ENCODE measurements at regions not wholly inside any gene's neighbourhood (a gene's known extent, or its start where the extent isn't known, plus 50 kb on each side); places are given as distances from the start of the nearest gene placed in this dataset.

GRCh38 chr1:119217309-119217828 lies 76.9 kb upstream of the WARS2 start:
- TF ChIP-seq EZH2phosphoT487 (IDR thresholded peaks at IDR 0.05; ENCODE audit: borderline replicate concordance) (no peak), CTCF (conservative IDR thresholded peaks at IDR 0.05; ENCODE audit: low read length) (no peak)
- Histone ChIP-seq H3F3A (ENCODE audit: low read depth) (no peaks in the 10 kb centered on the region), H2AFZ (ENCODE audit: low read length) (no peak overlapping the region), H3K27me3 (ENCODE audit: insufficient read depth, low read length, poor library complexity, severe bottlenecking) (no peaks in the 10 kb centered on the region), H3K9me2 (replicated peaks; ENCODE audit: low read depth, low read length) (no peaks in the 10 kb centered on the region), H3K36me3 (ENCODE audit: insufficient read depth, low read length) (no peaks in the 10 kb centered on the region), H3K9ac (ENCODE audit: low read depth, low read length, poor library complexity, severe bottlenecking) (no peak overlapping the region), H3K4me1 (ENCODE audit: insufficient read depth, low read length, poor library complexity, severe bottlenecking) (no peaks in the 10 kb centered on the region), H4K20me1 (ENCODE audit: insufficient read depth, low read length, poor library complexity, severe bottlenecking) (no peaks in the 10 kb centered on the region), H3K4me2 (ENCODE audit: low read depth, low read length, poor library complexity, severe bottlenecking) (no peak overlapping the region), H3K79me2 (ENCODE audit: insufficient read depth, low read length) (no peaks in the 10 kb centered on the region), H3K4me3 (ENCODE audit: low read length, poor library complexity, severe bottlenecking) (no peak overlapping the region), H3K9me3 (ENCODE audit: insufficient read depth, low read depth, low read length) (no peaks in the 10 kb centered on the region)

- Histone ChIP-seq H3K36me3 (ENCODE audit: insufficient read depth, low read length) (no peaks in the 10 kb centered on the region), H3K79me2 (ENCODE audit: insufficient read depth, low read length) (no peaks in the 10 kb centered on the region), H3K4me3 (ENCODE audit: low read length, poor library complexity, severe bottlenecking) (no peak overlapping the region), H3K9me2 (replicated peaks; ENCODE audit: low read depth, low read length) (no peaks in the 10 kb centered on the region), H3K27me3 (ENCODE audit: insufficient read depth, low read length, poor library complexity, severe bottlenecking) (no peaks in the 10 kb centered on the region), H3K9me3 (ENCODE audit: insufficient read depth, low read depth, low read length) (no peaks in the 10 kb centered on the region), H4K20me1 (ENCODE audit: insufficient read depth, low read length, poor library complexity, severe bottlenecking) (no peaks in the 10 kb centered on the region), H3K9ac (ENCODE audit: low read depth, low read length, poor library complexity, severe bottlenecking) (no peak overlapping the region), H3F3A (ENCODE audit: low read depth) (no peaks in the 10 kb centered on the region), H2AFZ (ENCODE audit: low read length) (no peak overlapping the region), H3K4me2 (ENCODE audit: low read depth, low read length, poor library complexity, severe bottlenecking) (no peak overlapping the region), H3K4me1 (ENCODE audit: insufficient read depth, low read length, poor library complexity, severe bottlenecking) (no peaks in the 10 kb centered on the region)
- TF ChIP-seq CTCF (conservative IDR thresholded peaks at IDR 0.05; ENCODE audit: low read length) (no peak), EZH2phosphoT487 (IDR thresholded peaks at IDR 0.05; ENCODE audit: borderline replicate concordance) (no peak)
Observed at GRCh38 chr1:119219711-119220110, 79.3 kb upstream of the WARS2 start.

GRCh38 chr1:119220991-119221390 lies 80.5 kb upstream of the WARS2 start:
- no peaks in the 10 kb centered on the region for H3K36me3 ChIP-seq (ENCODE audit: insufficient read depth, low read length)
- no peaks in the 10 kb centered on the region for H3K27me3 ChIP-seq (ENCODE audit: insufficient read depth, low read length, poor library complexity, severe bottlenecking)
- H2AFZ ChIP-seq (ENCODE audit: low read length) = no peak overlapping the region
- no peaks in the 10 kb centered on the region for H3F3A ChIP-seq (ENCODE audit: low read depth)
- no peaks in the 10 kb centered on the region for H3K9me2 ChIP-seq (replicated peaks; ENCODE audit: low read depth, low read length)
- no peaks in the 10 kb centered on the region for H4K20me1 ChIP-seq (ENCODE audit: insufficient read depth, low read length, poor library complexity, severe bottlenecking)
- H3K79me2 ChIP-seq (ENCODE audit: insufficient read depth, low read length) = no peaks in the 10 kb centered on the region
- no peak overlapping the region for H3K9ac ChIP-seq (ENCODE audit: low read depth, low read length, poor library complexity, severe bottlenecking)
- H3K4me1 ChIP-seq (ENCODE audit: insufficient read depth, low read length, poor library complexity, severe bottlenecking) = no peaks in the 10 kb centered on the region
- H3K4me2 ChIP-seq (ENCODE audit: low read depth, low read length, poor library complexity, severe bottlenecking) = no peak overlapping the region
- TF ChIP-seq CTCF (conservative IDR thresholded peaks at IDR 0.05; ENCODE audit: low read length) (no peak), EZH2phosphoT487 (IDR thresholded peaks at IDR 0.05; ENCODE audit: borderline replicate concordance) (no peak)
- no peak overlapping the region for H3K4me3 ChIP-seq (ENCODE audit: low read length, poor library complexity, severe bottlenecking)
- no peaks in the 10 kb centered on the region for H3K9me3 ChIP-seq (ENCODE audit: insufficient read depth, low read depth, low read length)

All from Loucy (cell line).